SK-N-SH treated with all-trans-retinoic acid at 6 μM for 48 hours (cell line): ENCODE measurements at regions not wholly inside any gene's neighbourhood (a gene's known extent, or its start where the extent isn't known, plus 50 kb on each side); places are given as distances from the start of the nearest gene placed in this dataset.

Experiments used
- ATAC-seq: fragments of 200-7000 bp; cut with Tn5 transposase; 3 replicates; pipeline ENCODE4 v1.9.1; 2020; ENCODE audit warnings: mild to moderate bottlenecking, moderate library complexity
- ARNTL ChIP-seq: fragments of 450-650 bp; formaldehyde crosslinking; IDR thresholded peaks from 2 replicates; pipeline ENCODE4 v1.5.0; 2020; ENCODE audit warnings: low read depth, mild to moderate bottlenecking, moderate library complexity, borderline replicate concordance
- CREB5 ChIP-seq: fragments of 250-450 bp; sonication (Bioruptor Pico); IDR thresholded peaks from 2 replicates; pipeline ENCODE4 v1.5.1; 2020; ENCODE audit warnings: low read depth, mild to moderate bottlenecking, moderate library complexity
- CSDC2 ChIP-seq: fragments of 250-450 bp; sonication (Bioruptor Pico); IDR thresholded peaks from 2 replicates; pipeline ENCODE4 v1.5.0; 2020; ENCODE audit warnings: mild to moderate bottlenecking, moderate library complexity
- ESRRG ChIP-seq: fragments of 250-450 bp; sonication (Bioruptor Pico); IDR thresholded peaks from 2 replicates; pipeline ENCODE4 v1.6.1; 2021; ENCODE audit warnings: mild to moderate bottlenecking
- GLIS3 ChIP-seq: fragments of 250-450 bp; sonication (Bioruptor Pico); IDR thresholded peaks from 2 replicates; pipeline ENCODE4 v1.5.0; 2020; ENCODE audit warnings: mild to moderate bottlenecking, moderate library complexity
- ISL1 ChIP-seq: fragments of 250-450 bp; sonication (Bioruptor Pico); IDR thresholded peaks from 2 replicates; pipeline ENCODE4 v2.1.2; 2022; ENCODE audit warnings: mild to moderate bottlenecking, moderate library complexity
- OSR1 ChIP-seq: fragments of 250-450 bp; sonication (Bioruptor Pico); IDR thresholded peaks from 2 replicates; pipeline ENCODE4 v1.8.0; 2022; ENCODE audit warnings: moderate library complexity, mild to moderate bottlenecking, inconsistent platforms
- PPARA ChIP-seq: fragments of 250-450 bp; sonication (Bioruptor Pico); IDR thresholded peaks from 2 replicates; pipeline ENCODE4 v1.5.0; 2020; ENCODE audit warnings: mild to moderate bottlenecking, borderline replicate concordance
- RARB ChIP-seq: fragments of 250-450 bp; sonication (Bioruptor Pico); IDR thresholded peaks from 2 replicates; pipeline ENCODE4 v1.8.0; 2021; ENCODE audit warnings: mild to moderate bottlenecking, moderate library complexity
- SNAI2 ChIP-seq: fragments of 250-450 bp; sonication (Bioruptor Pico); IDR thresholded peaks from 2 replicates; pipeline ENCODE4 v1.5.0; 2020; ENCODE audit warnings: mild to moderate bottlenecking, moderate library complexity
- TCF4 ChIP-seq: fragments of 250-450 bp; sonication (Bioruptor Pico); IDR thresholded peaks from 2 replicates; pipeline ENCODE4 v1.8.0; 2021; ENCODE audit warnings: mild to moderate bottlenecking, moderate library complexity, borderline replicate concordance
- TOX ChIP-seq: fragments of 250-450 bp; sonication (Bioruptor Pico); IDR thresholded peaks from 2 replicates; pipeline ENCODE4 v1.8.0; 2021; ENCODE audit warnings: mild to moderate bottlenecking, moderate library complexity, borderline replicate concordance
- ZNF565 ChIP-seq: fragments of 450-650 bp; formaldehyde crosslinking; conservative IDR thresholded peaks from 2 replicates; pipeline ENCODE4 v1.5.0; 2020; ENCODE audit warnings: low read depth, mild to moderate bottlenecking, moderate library complexity
- ZNF70 ChIP-seq: fragments of 450-650 bp; formaldehyde crosslinking; IDR thresholded peaks from 2 replicates; pipeline ENCODE4 v1.5.0; 2020; ENCODE audit warnings: mild to moderate bottlenecking, moderate library complexity
- ZNF8 ChIP-seq: fragments of 450-650 bp; formaldehyde crosslinking; IDR thresholded peaks from 2 replicates; pipeline ENCODE4 v1.5.0; 2020; ENCODE audit warnings: mild to moderate bottlenecking, moderate library complexity
- TF ChIP-seq, protein P1 (sequence below): fragments of 250-450 bp; sonication (Bioruptor Pico); IDR thresholded peaks from 2 replicates; pipeline ENCODE4 v1.8.0; 2021; ENCODE audit warnings: low read depth, mild to moderate bottlenecking, moderate library complexity, borderline replicate concordance
- TF ChIP-seq, protein P2 (sequence below): fragments of 250-450 bp; sonication (Bioruptor Pico); IDR thresholded peaks from 2 replicates; pipeline ENCODE4 v1.8.0; 2020; ENCODE audit warnings: mild to moderate bottlenecking, moderate library complexity, borderline replicate concordance
- TF ChIP-seq, protein P3 (sequence below): fragments of 250-450 bp; sonication (Bioruptor Pico); IDR thresholded peaks from 2 replicates; pipeline ENCODE4 v1.5.1; 2021; ENCODE audit warnings: mild to moderate bottlenecking, moderate library complexity

DNA sequence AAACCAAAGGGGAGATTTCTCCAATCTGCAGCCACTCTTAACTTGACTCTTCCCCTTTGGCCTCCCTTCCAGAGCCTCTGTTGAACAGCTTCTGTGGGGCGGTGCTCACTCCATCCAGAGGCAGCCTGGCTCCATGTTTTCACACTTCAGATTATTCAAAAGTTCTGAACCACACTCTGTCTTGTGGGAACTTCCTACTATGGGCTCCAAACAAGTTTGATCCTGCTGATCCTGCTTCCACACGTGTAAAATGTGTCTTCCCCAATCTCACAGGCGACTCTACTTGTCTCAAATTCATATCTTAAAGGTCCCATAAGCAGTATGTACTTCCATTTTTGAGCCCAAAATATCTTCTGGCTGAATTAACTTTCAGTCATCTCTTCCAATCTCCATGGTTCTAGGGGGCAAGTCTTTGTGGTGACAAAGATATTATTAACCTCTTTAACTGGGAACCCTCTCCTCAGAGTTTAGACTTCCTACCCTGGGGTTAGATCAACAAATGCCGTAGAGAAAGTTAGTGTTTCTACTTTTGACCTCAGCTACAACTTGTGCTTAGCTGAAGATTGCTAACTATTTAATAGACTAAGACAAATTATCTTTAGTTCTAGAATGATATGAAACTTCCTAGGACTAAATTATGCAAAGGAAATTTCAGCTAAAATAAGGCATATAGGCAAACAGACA lies 176.3 kb upstream of the BCL6 start:
- ATAC-seq, result no peak; the same call in 1 of the 3 replicates
- TF ChIP-seq ZNF565 (CRISPR knock-in tag) (no peak), RARB (CRISPR knock-in tag) (no peak), CREB5 (CRISPR knock-in tag) (no peak), ZNF8 (CRISPR knock-in tag) (no peak), ZNF70 (CRISPR knock-in tag) (no peak), SNAI2 (CRISPR knock-in tag) (no peak), ISL1 (CRISPR knock-in tag) (no peak), OSR1 (no peak), PPARA (CRISPR knock-in tag) (no peak), TCF4 (CRISPR knock-in tag) (no peak), TOX (CRISPR knock-in tag) (no peak), ESRRG (CRISPR knock-in tag) (no peak), GLIS3 (no peak)
- TF ChIP-seq, protein P1, sequence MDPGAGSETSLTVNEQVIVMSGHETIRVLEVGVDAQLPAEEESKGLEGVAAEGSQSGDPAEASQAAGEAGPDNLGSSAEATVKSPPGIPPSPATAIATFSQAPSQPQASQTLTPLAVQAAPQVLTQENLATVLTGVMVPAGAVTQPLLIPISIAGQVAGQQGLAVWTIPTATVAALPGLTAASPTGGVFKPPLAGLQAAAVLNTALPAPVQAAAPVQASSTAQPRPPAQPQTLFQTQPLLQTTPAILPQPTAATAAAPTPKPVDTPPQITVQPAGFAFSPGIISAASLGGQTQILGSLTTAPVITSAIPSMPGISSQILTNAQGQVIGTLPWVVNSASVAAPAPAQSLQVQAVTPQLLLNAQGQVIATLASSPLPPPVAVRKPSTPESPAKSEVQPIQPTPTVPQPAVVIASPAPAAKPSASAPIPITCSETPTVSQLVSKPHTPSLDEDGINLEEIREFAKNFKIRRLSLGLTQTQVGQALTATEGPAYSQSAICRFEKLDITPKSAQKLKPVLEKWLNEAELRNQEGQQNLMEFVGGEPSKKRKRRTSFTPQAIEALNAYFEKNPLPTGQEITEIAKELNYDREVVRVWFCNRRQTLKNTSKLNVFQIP (CRISPR knock-in tag), result no peak
- TF ChIP-seq, protein P2, sequence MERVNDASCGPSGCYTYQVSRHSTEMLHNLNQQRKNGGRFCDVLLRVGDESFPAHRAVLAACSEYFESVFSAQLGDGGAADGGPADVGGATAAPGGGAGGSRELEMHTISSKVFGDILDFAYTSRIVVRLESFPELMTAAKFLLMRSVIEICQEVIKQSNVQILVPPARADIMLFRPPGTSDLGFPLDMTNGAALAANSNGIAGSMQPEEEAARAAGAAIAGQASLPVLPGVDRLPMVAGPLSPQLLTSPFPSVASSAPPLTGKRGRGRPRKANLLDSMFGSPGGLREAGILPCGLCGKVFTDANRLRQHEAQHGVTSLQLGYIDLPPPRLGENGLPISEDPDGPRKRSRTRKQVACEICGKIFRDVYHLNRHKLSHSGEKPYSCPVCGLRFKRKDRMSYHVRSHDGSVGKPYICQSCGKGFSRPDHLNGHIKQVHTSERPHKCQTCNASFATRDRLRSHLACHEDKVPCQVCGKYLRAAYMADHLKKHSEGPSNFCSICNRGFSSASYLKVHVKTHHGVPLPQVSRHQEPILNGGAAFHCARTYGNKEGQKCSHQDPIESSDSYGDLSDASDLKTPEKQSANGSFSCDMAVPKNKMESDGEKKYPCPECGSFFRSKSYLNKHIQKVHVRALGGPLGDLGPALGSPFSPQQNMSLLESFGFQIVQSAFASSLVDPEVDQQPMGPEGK (CRISPR knock-in tag), result no peak

DNA sequence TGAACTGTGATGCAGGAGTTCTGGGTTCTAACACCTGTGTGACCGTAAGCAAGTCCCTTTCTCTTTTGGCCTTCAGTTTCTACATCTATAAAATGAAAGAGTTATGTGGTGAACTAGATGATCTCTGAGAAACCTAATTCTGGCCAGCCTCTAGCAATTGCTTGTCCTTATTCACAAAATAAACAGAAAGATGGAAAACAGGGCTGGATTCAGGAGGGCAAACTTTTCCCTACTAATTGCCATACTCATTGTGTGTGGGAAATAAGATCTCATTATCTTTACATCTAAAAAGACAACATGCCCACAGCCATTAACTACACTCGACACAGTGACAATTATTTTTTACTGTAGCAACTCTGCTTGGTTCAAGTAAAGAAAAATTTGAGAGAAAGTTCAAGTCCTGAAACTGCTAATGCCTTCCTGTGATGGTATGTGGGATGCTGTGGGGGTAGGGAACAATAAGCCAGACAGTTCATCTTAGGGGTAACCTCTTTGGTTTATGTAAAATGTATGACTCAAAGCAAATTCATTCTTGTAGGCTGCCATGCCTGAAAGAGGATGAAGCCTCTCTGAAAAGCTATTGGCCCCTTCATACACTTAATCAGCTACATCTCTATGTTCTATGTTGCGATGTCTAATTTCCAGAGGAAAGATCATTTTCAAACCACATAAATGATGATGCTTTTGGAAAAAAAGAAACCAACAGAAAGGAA lies 177.6 kb upstream of the BCL6 start:
- TF ChIP-seq ZNF70 (CRISPR knock-in tag) (no peak), CSDC2 (CRISPR knock-in tag) (no peak), ZNF8 (CRISPR knock-in tag) (no peak), SNAI2 (CRISPR knock-in tag) (no peak), CREB5 (CRISPR knock-in tag) (no peak), PPARA (CRISPR knock-in tag) (no peak), ARNTL (CRISPR knock-in tag) (no peak), OSR1 (no peak), ISL1 (CRISPR knock-in tag) (no peak)
- TF ChIP-seq, protein P1 (CRISPR knock-in tag), result no peak
- ATAC-seq, result peak; percentile 51

DNA sequence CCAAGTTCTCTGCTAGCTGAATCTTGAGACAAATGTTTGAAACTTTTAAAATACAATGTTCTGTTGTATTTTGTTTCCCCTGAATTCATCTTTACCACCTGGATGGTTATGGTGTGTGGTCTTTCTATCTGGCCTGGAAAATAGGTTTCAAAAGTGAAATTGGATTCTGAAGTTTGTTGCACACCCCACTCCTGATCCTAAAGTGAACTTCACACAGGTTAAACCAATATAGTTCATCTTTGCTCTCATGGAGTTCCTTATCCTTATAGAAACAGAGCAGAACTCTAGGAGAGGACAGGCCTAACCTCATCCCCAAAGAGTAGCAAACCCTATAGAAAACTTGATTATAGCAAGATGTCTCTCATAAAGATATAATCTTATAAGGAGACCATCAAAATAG lies 179.4 kb upstream of the BCL6 start:
- ATAC-seq, result no peak
- TF ChIP-seq, protein P3, sequence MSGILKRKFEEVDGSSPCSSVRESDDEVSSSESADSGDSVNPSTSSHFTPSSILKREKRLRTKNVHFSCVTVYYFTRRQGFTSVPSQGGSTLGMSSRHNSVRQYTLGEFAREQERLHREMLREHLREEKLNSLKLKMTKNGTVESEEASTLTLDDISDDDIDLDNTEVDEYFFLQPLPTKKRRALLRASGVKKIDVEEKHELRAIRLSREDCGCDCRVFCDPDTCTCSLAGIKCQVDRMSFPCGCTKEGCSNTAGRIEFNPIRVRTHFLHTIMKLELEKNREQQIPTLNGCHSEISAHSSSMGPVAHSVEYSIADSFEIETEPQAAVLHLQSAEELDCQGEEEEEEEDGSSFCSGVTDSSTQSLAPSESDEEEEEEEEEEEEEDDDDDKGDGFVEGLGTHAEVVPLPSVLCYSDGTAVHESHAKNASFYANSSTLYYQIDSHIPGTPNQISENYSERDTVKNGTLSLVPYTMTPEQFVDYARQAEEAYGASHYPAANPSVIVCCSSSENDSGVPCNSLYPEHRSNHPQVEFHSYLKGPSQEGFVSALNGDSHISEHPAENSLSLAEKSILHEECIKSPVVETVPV (CRISPR knock-in tag), result no peak
- TF ChIP-seq TCF4 (CRISPR knock-in tag), result no peak
- no peak for TF ChIP-seq TOX (CRISPR knock-in tag)
- TF ChIP-seq CSDC2 (CRISPR knock-in tag), result no peak
- TF ChIP-seq ISL1 (CRISPR knock-in tag), result no peak
- TF ChIP-seq GLIS3, result no peak
- no peak for TF ChIP-seq ZNF70 (CRISPR knock-in tag)
- no peak for TF ChIP-seq ARNTL (CRISPR knock-in tag)
- no peak for TF ChIP-seq ZNF565 (CRISPR knock-in tag)
- no peak for TF ChIP-seq ZNF8 (CRISPR knock-in tag)
- TF ChIP-seq, all 23 proteins: peak for 0
